ENCODE measurements at regions not wholly inside any gene's neighbourhood (a gene's known extent, or its start where the extent isn't known, plus 50 kb on each side); places are given as distances from the start of the nearest gene placed in this dataset.

- peaks cover 3% of the 10 kb centered on the region for H3K4me1 ChIP-seq (ENCODE audit: control insufficient read depth, insufficient read depth, low read length)
- H3K27me3 ChIP-seq (ENCODE audit: control insufficient read depth, insufficient read depth, low read length, poor library complexity, severe bottlenecking): no peaks in the 10 kb centered on the region
- no peak overlapping the region for H3K4me3 ChIP-seq (ENCODE audit: insufficient read depth, low read depth, low read length)
- H3K27ac ChIP-seq (ENCODE audit: insufficient read depth, low read depth, low read length, poor library complexity, severe bottlenecking): no peak overlapping the region
- H3K36me3 ChIP-seq (ENCODE audit: control insufficient read depth, insufficient read depth, low read length): no peaks in the 10 kb centered on the region
- no peaks in the 10 kb centered on the region for H3K9me3 ChIP-seq (ENCODE audit: control insufficient read depth, low read length)
- WGBS, 2 experiments: 91 to 100% methylated on average over 1 to 2 of the region's 2 CpGs
Observed at GRCh38 chr13:109647699-109648098, 138.7 kb downstream of the IRS2 start.

DNA sequence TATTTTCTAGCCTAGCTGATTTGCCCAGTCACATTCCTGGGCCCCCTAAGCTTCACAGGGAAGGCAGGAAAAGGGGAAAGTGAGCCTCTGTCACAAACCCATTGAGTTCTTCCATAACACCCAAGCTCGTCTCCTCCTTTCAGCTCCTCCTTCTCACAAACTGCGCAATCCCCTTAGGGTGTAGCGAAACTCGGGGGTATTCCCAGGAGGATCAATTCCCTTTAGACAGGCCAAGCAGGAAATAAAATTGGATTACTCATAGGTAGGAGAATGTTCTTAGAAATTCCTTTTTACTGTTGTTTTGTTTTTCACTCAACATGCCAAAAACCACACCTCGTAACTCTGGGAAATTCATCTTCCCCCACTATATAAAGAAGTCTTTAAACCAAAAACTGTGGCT lies 139.3 kb downstream of the IRS2 start:
- Histone ChIP-seq H3K27ac (ENCODE audit: insufficient read depth, low read depth, low read length, poor library complexity, severe bottlenecking) (no peak overlapping the region), H3K4me3 (ENCODE audit: insufficient read depth, low read depth, low read length) (no peak overlapping the region), H3K4me1 (ENCODE audit: control insufficient read depth, insufficient read depth, low read length) (peaks cover 3% of the 10 kb centered on the region), H3K36me3 (ENCODE audit: control insufficient read depth, insufficient read depth, low read length) (no peaks in the 10 kb centered on the region), H3K9me3 (ENCODE audit: control insufficient read depth, low read length) (no peaks in the 10 kb centered on the region), H3K27me3 (ENCODE audit: control insufficient read depth, insufficient read depth, low read length, poor library complexity, severe bottlenecking) (no peaks in the 10 kb centered on the region)
- 71 to 86% methylated on average over 2 to 5 of the region's 5 CpGs for WGBS, 2 experiments

DNA sequence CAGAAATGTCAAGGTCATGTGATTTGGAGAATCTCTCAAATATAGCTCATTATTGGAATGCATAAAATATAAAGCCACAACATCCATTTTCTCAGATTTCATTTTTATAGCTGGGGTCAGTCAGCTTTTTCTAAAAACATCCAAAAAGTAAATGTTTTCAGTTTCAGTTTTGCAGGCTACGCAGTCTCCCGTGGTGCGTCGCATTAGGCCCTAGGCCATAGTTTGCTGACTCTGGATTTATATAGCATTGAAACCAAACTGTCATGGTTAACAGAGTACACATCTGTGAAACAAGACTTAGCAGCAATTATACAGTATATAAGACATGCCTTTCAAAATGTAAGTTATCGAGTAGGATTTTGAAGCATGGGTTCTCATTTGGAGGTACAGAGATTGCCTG lies 140.0 kb downstream of the IRS2 start:
- 96 to 99% methylated on average over 5 of the region's 5 CpGs for WGBS, 2 experiments
- Histone ChIP-seq H3K27me3 (ENCODE audit: control insufficient read depth, insufficient read depth, low read length, poor library complexity, severe bottlenecking) (no peaks in the 10 kb centered on the region), H3K36me3 (ENCODE audit: control insufficient read depth, insufficient read depth, low read length) (no peaks in the 10 kb centered on the region), H3K27ac (ENCODE audit: insufficient read depth, low read depth, low read length, poor library complexity, severe bottlenecking) (no peak overlapping the region), H3K4me3 (ENCODE audit: insufficient read depth, low read depth, low read length) (no peak overlapping the region), H3K4me1 (ENCODE audit: control insufficient read depth, insufficient read depth, low read length) (peaks cover 3% of the 10 kb centered on the region), H3K9me3 (ENCODE audit: control insufficient read depth, low read length) (no peaks in the 10 kb centered on the region)

DNA sequence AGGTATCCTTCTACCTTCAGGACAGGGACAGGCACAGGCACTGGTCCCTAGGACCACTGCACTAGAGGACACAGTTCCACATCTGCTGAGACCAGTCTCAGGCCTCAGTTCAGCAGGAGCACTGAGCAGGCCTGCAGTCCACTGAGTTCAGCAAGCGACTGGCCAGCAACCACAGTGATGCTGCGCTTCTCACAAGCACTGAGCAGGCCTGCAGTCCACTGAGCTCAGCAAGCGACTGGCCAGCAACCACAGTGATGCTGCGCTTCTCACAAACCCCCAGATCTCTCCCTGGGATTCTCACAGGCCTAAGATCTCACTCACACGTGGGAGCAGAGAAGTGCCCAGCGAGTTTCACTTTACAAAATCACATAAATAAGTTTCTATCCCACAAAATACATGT lies 140.6 kb downstream of the IRS2 start:
- Histone ChIP-seq H3K9me3 (ENCODE audit: control insufficient read depth, low read length) (no peaks in the 10 kb centered on the region), H3K4me3 (ENCODE audit: insufficient read depth, low read depth, low read length) (no peak overlapping the region), H3K4me1 (ENCODE audit: control insufficient read depth, insufficient read depth, low read length) (peaks cover 3% of the 10 kb centered on the region), H3K27ac (ENCODE audit: insufficient read depth, low read depth, low read length, poor library complexity, severe bottlenecking) (no peak overlapping the region), H3K27me3 (ENCODE audit: control insufficient read depth, insufficient read depth, low read length, poor library complexity, severe bottlenecking) (no peaks in the 10 kb centered on the region), H3K36me3 (ENCODE audit: control insufficient read depth, insufficient read depth, low read length) (no peaks in the 10 kb centered on the region)
- 88 to 90% methylated on average over 6 of the region's 6 CpGs for WGBS, 2 experiments

- 94 to 95% methylated on average over 3 to 4 of the region's 4 CpGs for WGBS, 2 experiments
Observed at GRCh38 chr13:109644956-109645355, 141.4 kb downstream of the IRS2 start.

DNA sequence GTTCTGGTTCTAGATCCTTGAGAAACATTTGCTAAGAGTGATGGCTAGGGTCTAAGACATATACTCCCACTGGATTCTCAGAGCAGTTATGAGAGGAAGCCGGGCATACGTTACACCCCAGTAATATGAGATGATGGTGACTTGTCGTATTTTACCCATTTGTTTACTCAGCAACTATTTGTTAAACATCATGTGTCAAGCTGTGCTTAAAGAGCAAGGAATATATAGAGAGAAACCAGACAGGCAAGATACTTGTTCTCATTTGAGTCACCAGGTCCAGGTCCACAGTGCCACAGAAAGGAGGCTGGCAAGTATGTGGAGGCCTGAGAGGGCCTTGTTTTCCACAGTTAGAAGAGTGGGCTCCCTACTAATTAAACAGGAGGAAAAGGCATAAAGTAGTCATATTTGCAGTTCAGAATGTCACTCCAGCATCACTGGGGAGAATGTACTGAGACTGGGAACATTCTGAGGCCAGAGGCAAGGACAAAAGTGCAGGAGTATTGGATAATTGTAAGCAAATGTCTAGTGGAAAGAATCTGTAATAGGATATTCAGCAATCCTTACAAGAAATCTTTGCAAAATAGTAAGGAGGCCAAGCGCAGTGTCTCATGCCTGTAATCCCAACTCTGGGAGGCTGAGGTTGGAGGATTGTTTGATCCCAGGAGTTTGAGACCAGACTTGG lies 142.2 kb downstream of the IRS2 start:
- Histone ChIP-seq H3K4me3 (ENCODE audit: insufficient read depth, low read depth, low read length) (no peak overlapping the region), H3K4me1 (ENCODE audit: control insufficient read depth, insufficient read depth, low read length) (peaks cover 3% of the 10 kb centered on the region), H3K27me3 (ENCODE audit: control insufficient read depth, insufficient read depth, low read length, poor library complexity, severe bottlenecking) (no peaks in the 10 kb centered on the region), H3K27ac (ENCODE audit: insufficient read depth, low read depth, low read length, poor library complexity, severe bottlenecking) (no peak overlapping the region), H3K9me3 (ENCODE audit: control insufficient read depth, low read length) (no peaks in the 10 kb centered on the region), H3K36me3 (ENCODE audit: control insufficient read depth, insufficient read depth, low read length) (no peaks in the 10 kb centered on the region)
- 74 to 100% methylated on average over 3 to 4 of the region's 4 CpGs for WGBS, 2 experiments

More at GRCh38 chr13:109644956-109645355, 141.4 kb downstream of the IRS2 start:
- Histone ChIP-seq H3K9me3 (ENCODE audit: control insufficient read depth, low read length) (no peaks in the 10 kb centered on the region), H3K4me3 (ENCODE audit: insufficient read depth, low read depth, low read length) (no peak overlapping the region), H3K4me1 (ENCODE audit: control insufficient read depth, insufficient read depth, low read length) (peaks cover 3% of the 10 kb centered on the region), H3K36me3 (ENCODE audit: control insufficient read depth, insufficient read depth, low read length) (no peaks in the 10 kb centered on the region), H3K27me3 (ENCODE audit: control insufficient read depth, insufficient read depth, low read length, poor library complexity, severe bottlenecking) (no peaks in the 10 kb centered on the region), H3K27ac (ENCODE audit: insufficient read depth, low read depth, low read length, poor library complexity, severe bottlenecking) (no peak overlapping the region)

- Histone ChIP-seq H3K27me3 (ENCODE audit: control insufficient read depth, insufficient read depth, low read length, poor library complexity, severe bottlenecking) (no peaks in the 10 kb centered on the region), H3K27ac (ENCODE audit: insufficient read depth, low read depth, low read length, poor library complexity, severe bottlenecking) (no peak overlapping the region), H3K4me1 (ENCODE audit: control insufficient read depth, insufficient read depth, low read length) (peaks cover 3% of the 10 kb centered on the region), H3K4me3 (ENCODE audit: insufficient read depth, low read depth, low read length) (no peak overlapping the region), H3K36me3 (ENCODE audit: control insufficient read depth, insufficient read depth, low read length) (no peaks in the 10 kb centered on the region), H3K9me3 (ENCODE audit: control insufficient read depth, low read length) (no peaks in the 10 kb centered on the region)
- WGBS, 2 experiments: 95 to 96% methylated on average over 8 of the region's 8 CpGs
Observed at GRCh38 chr13:109642358-109642757, 144.0 kb downstream of the IRS2 start.

- Histone ChIP-seq H3K4me1 (ENCODE audit: control insufficient read depth, insufficient read depth, low read length) (no peaks in the 10 kb centered on the region), H3K9me3 (ENCODE audit: control insufficient read depth, low read length) (no peaks in the 10 kb centered on the region), H3K27me3 (ENCODE audit: control insufficient read depth, insufficient read depth, low read length, poor library complexity, severe bottlenecking) (no peaks in the 10 kb centered on the region), H3K36me3 (ENCODE audit: control insufficient read depth, insufficient read depth, low read length) (no peaks in the 10 kb centered on the region), H3K4me3 (ENCODE audit: insufficient read depth, low read depth, low read length) (no peak overlapping the region), H3K27ac (ENCODE audit: insufficient read depth, low read depth, low read length, poor library complexity, severe bottlenecking) (no peak overlapping the region)
- WGBS, 2 experiments: 92 to 100% methylated on average over 3 of the region's 3 CpGs
Observed at GRCh38 chr13:109636736-109637135, 149.6 kb downstream of the IRS2 start.

DNA sequence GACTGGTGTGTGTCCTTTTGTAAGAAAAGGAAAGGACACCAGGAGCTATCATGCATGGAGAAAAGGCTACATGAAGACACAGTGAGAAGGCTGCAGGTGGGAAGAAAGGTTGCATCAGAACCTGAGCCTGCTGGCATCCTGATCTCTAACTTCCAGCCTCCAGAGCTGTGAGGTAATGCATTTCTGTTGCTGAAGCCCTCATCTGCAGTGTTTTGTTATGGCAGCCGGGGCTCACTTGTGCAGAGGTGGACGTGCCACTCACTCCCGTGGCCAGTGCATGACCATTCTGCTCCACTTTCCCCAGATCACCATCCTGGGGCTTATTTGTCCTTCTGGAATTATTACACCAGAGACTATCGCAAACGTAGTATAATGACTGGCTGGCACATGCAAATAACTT lies 155.3 kb downstream of the IRS2 start:
- Histone ChIP-seq H3K4me3 (ENCODE audit: insufficient read depth, low read depth, low read length) (no peak overlapping the region), H3K27ac (ENCODE audit: insufficient read depth, low read depth, low read length, poor library complexity, severe bottlenecking) (no peak overlapping the region), H3K36me3 (ENCODE audit: control insufficient read depth, insufficient read depth, low read length) (no peaks in the 10 kb centered on the region), H3K27me3 (ENCODE audit: control insufficient read depth, insufficient read depth, low read length, poor library complexity, severe bottlenecking) (no peaks in the 10 kb centered on the region), H3K4me1 (ENCODE audit: control insufficient read depth, insufficient read depth, low read length) (no peaks in the 10 kb centered on the region), H3K9me3 (ENCODE audit: control insufficient read depth, low read length) (no peaks in the 10 kb centered on the region)
- WGBS, 2 experiments: 87 to 92% methylated on average over 4 to 5 of the region's 5 CpGs

DNA sequence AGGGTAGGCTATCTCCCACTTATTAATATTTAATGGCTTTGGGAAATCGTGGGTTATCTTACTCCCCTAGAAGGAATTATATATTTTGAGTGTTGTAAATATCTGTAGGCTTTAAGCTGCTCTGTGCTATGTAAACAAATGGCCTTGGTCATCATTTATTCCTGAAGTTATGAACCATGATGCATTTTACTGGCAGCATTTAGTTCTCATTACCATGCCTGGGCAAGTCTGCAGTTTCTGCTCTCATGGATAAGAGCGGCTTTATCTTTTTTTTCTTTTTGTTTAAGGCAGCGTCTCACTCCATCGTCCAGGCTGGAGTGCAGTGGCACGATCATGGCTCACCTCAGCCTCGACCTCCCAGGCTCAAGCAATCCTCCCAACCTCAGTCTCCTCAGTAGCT lies 156.1 kb downstream of the IRS2 start:
- no peaks in the 10 kb centered on the region for H3K36me3 ChIP-seq (ENCODE audit: control insufficient read depth, insufficient read depth, low read length)
- H3K4me3 ChIP-seq (ENCODE audit: insufficient read depth, low read depth, low read length): no peak overlapping the region
- no peaks in the 10 kb centered on the region for H3K27me3 ChIP-seq (ENCODE audit: control insufficient read depth, insufficient read depth, low read length, poor library complexity, severe bottlenecking)
- WGBS, 2 experiments: 95% methylated on average over 5 to 6 of the region's 6 CpGs
- H3K4me1 ChIP-seq (ENCODE audit: control insufficient read depth, insufficient read depth, low read length): no peaks in the 10 kb centered on the region
- no peaks in the 10 kb centered on the region for H3K9me3 ChIP-seq (ENCODE audit: control insufficient read depth, low read length)
- no peak overlapping the region for H3K27ac ChIP-seq (ENCODE audit: insufficient read depth, low read depth, low read length, poor library complexity, severe bottlenecking)

DNA sequence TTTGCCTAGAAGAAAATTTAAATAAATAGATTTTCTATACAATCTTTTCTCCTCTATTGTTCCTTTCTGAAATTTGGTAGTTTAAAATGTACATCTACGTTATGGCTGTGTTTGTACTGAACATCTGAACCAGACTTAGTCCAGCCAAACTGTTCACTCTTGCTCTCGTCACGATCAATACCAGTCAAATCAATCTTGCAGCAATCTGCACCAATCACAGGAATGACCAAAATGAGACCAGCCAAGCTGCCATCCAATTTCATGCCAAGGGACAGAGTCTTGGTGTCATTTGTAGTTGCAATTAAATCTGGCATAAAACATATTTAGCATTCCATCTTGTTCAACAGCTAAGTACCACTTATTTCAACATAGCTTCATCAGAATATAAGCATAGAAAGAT lies 156.6 kb downstream of the IRS2 start:
- WGBS, 2 experiments: 94 to 97% methylated on average over 3 of the region's 3 CpGs
- Histone ChIP-seq H3K27ac (ENCODE audit: insufficient read depth, low read depth, low read length, poor library complexity, severe bottlenecking) (no peak overlapping the region), H3K9me3 (ENCODE audit: control insufficient read depth, low read length) (no peaks in the 10 kb centered on the region), H3K27me3 (ENCODE audit: control insufficient read depth, insufficient read depth, low read length, poor library complexity, severe bottlenecking) (no peaks in the 10 kb centered on the region), H3K4me1 (ENCODE audit: control insufficient read depth, insufficient read depth, low read length) (no peaks in the 10 kb centered on the region), H3K4me3 (ENCODE audit: insufficient read depth, low read depth, low read length) (no peak overlapping the region), H3K36me3 (ENCODE audit: control insufficient read depth, insufficient read depth, low read length) (no peaks in the 10 kb centered on the region)

All from ectodermal cell (in vitro differentiated cells).